ENCODE measurements at regions not wholly inside any gene's neighbourhood (a gene's known extent, or its start where the extent isn't known, plus 50 kb on each side); places are given as distances from the start of the nearest gene placed in this dataset.

DNA sequence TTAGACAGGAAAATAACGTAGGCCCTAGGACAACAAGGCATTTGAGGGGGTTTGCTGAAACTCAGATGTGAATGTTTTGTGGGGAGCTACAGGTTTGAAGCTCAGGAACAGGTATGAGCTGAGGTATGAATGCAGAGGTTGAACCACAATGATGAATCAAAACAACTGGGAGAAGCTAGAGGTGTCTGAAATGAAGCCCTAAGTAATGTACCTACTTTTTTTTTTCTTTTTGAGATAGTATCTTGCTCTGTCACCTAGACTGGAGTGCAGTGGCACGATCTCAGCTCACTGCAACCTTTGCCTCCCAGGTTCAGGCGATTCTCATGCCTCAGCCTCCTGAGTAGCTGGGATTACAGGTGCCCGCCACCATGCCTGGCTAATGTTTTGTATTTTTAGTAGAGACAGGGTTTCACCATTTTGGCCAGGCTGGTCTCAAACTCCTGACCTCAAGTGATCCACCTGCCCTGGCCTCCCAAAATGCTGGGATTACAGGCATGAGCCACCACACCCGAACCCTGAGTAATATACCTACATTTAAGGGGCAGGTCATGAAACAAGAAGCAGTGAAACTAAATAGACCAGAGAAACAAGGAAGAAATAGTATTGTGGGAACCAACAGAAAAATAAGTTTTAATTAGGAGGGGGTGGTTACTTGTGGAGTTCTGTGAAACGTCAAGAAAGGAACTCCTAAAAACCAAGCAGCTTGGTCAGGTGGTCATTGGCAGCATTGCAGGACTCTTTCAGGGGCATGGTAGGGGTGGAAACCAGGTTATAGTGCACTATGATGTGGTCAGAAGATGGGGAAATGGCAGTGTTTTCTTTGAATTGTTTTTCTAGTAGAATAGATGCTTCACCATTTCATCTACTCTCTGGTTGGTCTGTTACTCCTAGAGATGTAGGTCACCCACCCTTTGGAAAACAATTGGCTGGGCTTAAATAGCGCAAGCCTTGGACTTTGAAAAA lies 138.1 kb downstream of the CD164 start:
- TF ChIP-seq, protein P1, sequence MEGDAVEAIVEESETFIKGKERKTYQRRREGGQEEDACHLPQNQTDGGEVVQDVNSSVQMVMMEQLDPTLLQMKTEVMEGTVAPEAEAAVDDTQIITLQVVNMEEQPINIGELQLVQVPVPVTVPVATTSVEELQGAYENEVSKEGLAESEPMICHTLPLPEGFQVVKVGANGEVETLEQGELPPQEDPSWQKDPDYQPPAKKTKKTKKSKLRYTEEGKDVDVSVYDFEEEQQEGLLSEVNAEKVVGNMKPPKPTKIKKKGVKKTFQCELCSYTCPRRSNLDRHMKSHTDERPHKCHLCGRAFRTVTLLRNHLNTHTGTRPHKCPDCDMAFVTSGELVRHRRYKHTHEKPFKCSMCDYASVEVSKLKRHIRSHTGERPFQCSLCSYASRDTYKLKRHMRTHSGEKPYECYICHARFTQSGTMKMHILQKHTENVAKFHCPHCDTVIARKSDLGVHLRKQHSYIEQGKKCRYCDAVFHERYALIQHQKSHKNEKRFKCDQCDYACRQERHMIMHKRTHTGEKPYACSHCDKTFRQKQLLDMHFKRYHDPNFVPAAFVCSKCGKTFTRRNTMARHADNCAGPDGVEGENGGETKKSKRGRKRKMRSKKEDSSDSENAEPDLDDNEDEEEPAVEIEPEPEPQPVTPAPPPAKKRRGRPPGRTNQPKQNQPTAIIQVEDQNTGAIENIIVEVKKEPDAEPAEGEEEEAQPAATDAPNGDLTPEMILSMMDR (IDR thresholded peaks at IDR 0.05), result no peak
- TF ChIP-seq, protein P2, sequence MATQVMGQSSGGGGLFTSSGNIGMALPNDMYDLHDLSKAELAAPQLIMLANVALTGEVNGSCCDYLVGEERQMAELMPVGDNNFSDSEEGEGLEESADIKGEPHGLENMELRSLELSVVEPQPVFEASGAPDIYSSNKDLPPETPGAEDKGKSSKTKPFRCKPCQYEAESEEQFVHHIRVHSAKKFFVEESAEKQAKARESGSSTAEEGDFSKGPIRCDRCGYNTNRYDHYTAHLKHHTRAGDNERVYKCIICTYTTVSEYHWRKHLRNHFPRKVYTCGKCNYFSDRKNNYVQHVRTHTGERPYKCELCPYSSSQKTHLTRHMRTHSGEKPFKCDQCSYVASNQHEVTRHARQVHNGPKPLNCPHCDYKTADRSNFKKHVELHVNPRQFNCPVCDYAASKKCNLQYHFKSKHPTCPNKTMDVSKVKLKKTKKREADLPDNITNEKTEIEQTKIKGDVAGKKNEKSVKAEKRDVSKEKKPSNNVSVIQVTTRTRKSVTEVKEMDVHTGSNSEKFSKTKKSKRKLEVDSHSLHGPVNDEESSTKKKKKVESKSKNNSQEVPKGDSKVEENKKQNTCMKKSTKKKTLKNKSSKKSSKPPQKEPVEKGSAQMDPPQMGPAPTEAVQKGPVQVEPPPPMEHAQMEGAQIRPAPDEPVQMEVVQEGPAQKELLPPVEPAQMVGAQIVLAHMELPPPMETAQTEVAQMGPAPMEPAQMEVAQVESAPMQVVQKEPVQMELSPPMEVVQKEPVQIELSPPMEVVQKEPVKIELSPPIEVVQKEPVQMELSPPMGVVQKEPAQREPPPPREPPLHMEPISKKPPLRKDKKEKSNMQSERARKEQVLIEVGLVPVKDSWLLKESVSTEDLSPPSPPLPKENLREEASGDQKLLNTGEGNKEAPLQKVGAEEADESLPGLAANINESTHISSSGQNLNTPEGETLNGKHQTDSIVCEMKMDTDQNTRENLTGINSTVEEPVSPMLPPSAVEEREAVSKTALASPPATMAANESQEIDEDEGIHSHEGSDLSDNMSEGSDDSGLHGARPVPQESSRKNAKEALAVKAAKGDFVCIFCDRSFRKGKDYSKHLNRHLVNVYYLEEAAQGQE (IDR thresholded peaks at IDR 0.05; ENCODE audit: insufficient read depth in 1 of 2, low read depth in 2 of 2, low read length in 1 of 2), result no peak
- no peak for TF ChIP-seq POLR2AphosphoS5 (IDR thresholded peaks at IDR 0.05; ENCODE audit: low read depth, low read length)
- TF ChIP-seq TCF7L2 (IDR thresholded peaks at IDR 0.05; ENCODE audit: low read depth, low read length), result no peak
